Skeletal muscle cell (primary cell): ENCODE measurements at regions not wholly inside any gene's neighbourhood (a gene's known extent, or its start where the extent isn't known, plus 50 kb on each side); places are given as distances from the start of the nearest gene placed in this dataset.
"Not testable (repeated sequence)": the region's sequence is repeated elsewhere in the genome, so short reads cannot be mapped to it uniquely, and the experiment has no call there.

Source experiments
- DNase-seq: peaks from one replicate; pipeline ENCODE4 v3.0.0-alpha.2; 2010; ENCODE audit warnings: low read depth
- H3K4me3 ChIP-seq: 2 replicates; pipeline ENCODE4 v1.5.1; 2011; ENCODE audit warnings: low read depth, mild to moderate bottlenecking, control low read depth, low read length, moderate library complexity

DNA sequence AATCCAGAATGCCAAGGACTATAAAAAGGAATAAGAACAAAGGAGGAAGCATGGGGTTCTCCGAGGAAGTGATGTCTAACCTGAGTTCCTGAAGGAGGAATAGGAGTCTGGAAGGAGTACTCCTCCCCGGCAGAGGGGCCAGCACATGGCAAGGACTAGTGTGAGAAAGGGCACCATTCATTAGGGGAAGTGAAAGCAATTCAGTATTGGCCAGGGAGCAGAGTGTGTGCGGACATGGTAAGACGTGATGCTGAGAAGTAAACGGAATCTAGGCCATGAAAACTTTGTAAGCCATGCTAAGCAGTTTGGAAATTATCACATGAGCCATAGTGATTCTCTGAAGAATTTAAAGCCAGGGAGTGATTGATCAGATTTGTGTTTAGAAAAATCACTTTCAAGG, 218.9 kb upstream of the PRDM1 start:
- no peak for DNase-seq
- no peak overlapping the region for H3K4me3 ChIP-seq

- DNase-seq, result no peak
- no peak overlapping the region for H3K4me3 ChIP-seq
Measured at GRCh38 chr6:105862936-105863607, 223.1 kb upstream of the PRDM1 start.

- not testable (repeated sequence) for H3K4me3 ChIP-seq, DNase-seq
Measured at GRCh38 chr6:105860927-105861326, 225.2 kb upstream of the PRDM1 start.

DNA sequence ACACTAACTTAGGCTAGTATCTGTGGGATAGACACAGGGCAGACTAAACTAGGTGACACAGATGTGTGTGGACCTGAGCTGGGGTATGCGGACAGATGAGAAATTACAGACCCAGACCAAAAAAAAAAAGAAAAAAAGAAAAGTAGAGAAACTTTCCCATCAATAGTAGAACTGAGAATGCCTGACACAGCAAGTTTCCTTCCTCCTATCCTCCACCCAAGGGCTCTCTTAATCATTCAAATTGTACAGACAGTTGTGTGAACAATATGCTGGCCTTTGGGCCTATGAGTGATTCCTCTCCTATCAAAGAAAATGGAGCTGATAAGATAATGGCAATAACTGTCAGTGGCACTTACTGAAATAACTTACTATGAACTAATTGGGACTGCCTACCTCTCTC, 226.7 kb upstream of the PRDM1 start:
- no peak overlapping the region for H3K4me3 ChIP-seq
- no peak for DNase-seq

GRCh38 chr6:105858639-105859038, 227.5 kb upstream of the PRDM1 start:
- DNase-seq, result not testable (repeated sequence)

GRCh38 chr6:105855433-105855832, 230.7 kb upstream of the PRDM1 start:
- no peak overlapping the region for H3K4me3 ChIP-seq
- no peak for DNase-seq

More at GRCh38 chr6:105858639-105859038, 227.5 kb upstream of the PRDM1 start:
- H3K4me3 ChIP-seq, result not testable (repeated sequence)

- not testable (repeated sequence) for H3K4me3 ChIP-seq, DNase-seq
Measured at GRCh38 chr6:105853979-105854378, 232.2 kb upstream of the PRDM1 start.

DNA sequence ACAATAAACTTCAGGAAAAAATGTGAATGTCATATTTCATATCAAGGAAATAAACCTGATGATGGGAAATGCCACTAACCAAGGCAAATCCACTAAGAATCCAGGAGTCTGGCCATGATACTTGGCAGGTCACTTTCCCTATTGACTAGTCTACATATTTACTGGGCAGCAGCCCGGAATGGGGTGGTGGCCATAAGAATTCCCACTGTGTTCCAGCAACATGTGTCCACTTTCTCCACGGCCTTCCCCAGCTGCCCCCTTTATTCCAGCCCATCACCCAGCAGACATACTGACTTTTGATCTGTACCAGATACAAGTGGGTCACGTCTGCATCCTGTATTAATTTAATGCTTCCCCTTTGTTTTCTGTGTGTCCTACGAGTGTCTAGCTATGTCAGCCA, 234.5 kb upstream of the PRDM1 start:
- no peak overlapping the region for H3K4me3 ChIP-seq
- no peak for DNase-seq

- no peak for DNase-seq
- no peak overlapping the region for H3K4me3 ChIP-seq
Measured at GRCh38 chr6:105851113-105851580, 235.0 kb upstream of the PRDM1 start.

GRCh38 chr6:105850261-105851112, 235.6 kb upstream of the PRDM1 start:
- DNase-seq, result no peak
- no peak overlapping the region for H3K4me3 ChIP-seq

GRCh38 chr6:105849746-105850145, 236.4 kb upstream of the PRDM1 start:
- H3K4me3 ChIP-seq, result no peak overlapping the region
- DNase-seq, result no peak

DNA sequence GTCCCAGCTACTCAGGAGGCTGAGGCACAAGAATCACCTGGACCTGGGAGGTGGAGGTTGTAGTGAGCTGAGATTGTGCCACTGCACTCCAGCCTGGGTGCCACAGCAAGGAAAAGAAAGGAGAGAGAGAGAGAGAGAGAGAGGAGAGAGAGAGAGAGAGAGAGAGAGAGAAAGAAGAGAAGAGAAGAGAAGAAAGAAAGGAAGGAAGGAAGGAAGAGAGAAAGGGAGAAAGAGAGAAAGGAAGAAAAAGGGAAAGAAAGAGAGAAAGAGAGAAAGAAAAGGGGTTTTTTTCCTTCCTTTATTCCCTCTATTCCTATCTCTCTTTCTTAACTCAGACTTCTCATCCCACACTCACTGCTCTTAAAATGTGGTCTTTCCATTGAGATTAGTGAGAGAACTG, 238.7 kb upstream of the PRDM1 start:
- DNase-seq, result no peak
- no peak overlapping the region for H3K4me3 ChIP-seq

- no peak for DNase-seq
Measured at GRCh38 chr6:105844275-105844883, 241.8 kb upstream of the PRDM1 start.

DNA sequence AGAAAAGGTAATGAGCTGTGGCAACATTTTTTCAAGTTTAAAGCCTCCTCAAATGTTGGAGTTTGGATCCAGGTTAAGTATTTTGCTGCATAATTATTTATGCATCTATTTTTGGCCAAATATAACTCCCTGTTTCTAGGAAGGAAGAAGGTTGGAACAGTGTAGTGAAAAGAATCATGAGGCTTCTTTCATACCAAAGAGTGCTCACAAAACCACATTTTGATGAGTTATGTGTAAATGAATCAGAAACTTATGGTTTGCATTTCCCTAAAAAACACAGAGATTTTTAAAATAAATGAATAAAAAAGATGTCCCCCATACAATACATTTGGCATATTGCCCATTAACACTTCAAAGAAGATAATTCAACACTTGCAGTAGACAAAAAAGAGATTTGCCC, 246.9 kb upstream of the PRDM1 start:
- no peak for DNase-seq
- no peak overlapping the region for H3K4me3 ChIP-seq

More at GRCh38 chr6:105844275-105844883, 241.8 kb upstream of the PRDM1 start:
- no peak overlapping the region for H3K4me3 ChIP-seq

- H3K4me3 ChIP-seq, result no peak overlapping the region
- no peak for DNase-seq
Measured at GRCh38 chr6:105838171-105838570, 248.0 kb upstream of the PRDM1 start.

DNA sequence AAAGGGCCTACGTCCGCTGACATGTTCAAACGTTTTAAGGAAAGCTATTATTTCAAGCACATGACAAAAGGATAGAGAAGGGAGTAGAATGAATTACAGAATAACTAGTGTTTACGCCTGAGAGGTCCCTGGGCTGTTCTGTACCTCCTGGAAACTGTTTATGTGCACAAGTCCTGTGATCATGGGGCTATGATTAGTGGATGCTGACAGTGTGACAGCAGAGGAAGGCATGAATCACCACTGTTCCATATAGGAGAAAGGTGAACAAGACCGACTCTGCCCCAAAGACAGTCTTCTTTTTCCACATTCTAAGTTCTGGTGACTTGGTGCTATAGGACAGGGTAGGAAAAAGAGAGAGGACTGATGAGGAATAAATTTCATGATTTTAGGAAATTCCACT, 249.2 kb upstream of the PRDM1 start:
- DNase-seq, result no peak
- H3K4me3 ChIP-seq, result no peak overlapping the region

DNA sequence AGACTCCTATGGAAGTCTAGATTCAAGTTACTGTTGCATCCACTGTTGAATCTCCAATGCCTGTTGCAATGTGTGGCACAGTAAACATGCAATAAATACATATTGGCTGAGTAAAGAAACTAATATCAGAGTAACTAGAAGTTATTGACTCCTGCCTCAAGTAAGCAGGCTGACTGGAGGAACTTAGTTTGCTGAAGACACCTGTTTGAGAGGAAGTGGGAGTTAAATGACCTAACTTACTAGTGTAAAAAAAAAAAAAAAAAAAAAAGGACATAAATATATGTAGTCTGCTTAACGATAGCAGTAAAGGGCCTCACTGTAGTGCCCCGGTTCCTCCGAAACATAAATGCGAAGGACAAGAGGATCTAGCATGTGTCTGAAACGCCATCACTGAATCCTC, 249.8 kb upstream of the PRDM1 start:
- H3K4me3 ChIP-seq, result no peak overlapping the region
- DNase-seq, result no peak

GRCh38 chr6:105835373-105835772, 250.8 kb upstream of the PRDM1 start:
- no peak for DNase-seq

GRCh38 chr6:105833959-105834947, 251.9 kb upstream of the PRDM1 start:
- no peak for DNase-seq
- H3K4me3 ChIP-seq, result no peak overlapping the region

More at GRCh38 chr6:105835373-105835772, 250.8 kb upstream of the PRDM1 start:
- no peak overlapping the region for H3K4me3 ChIP-seq
